ENCODE measurements at regions not wholly inside any gene's neighbourhood (a gene's known extent, or its start where the extent isn't known, plus 50 kb on each side); places are given as distances from the start of the nearest gene placed in this dataset.

DNA sequence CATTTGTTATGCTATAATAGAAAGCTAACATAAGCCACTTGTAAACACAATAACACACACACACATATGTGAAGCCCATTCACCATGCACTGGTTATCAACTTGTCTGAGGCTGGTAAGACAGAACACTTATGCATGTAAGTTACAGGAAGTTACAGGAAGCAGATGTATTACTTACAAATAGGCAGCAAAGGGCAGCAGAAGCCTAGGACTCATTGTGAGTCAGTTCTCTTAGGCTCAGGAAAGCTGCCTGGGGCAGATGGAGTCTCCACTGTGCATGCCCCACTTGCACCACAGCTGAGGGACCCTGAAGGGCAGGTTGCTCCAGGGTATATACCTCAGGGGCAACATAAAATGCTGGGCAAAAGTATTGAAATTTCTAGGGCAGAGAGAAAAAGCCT, 748.8 kb upstream of the CCDC54 start:
- no peak for DNase-seq

DNA sequence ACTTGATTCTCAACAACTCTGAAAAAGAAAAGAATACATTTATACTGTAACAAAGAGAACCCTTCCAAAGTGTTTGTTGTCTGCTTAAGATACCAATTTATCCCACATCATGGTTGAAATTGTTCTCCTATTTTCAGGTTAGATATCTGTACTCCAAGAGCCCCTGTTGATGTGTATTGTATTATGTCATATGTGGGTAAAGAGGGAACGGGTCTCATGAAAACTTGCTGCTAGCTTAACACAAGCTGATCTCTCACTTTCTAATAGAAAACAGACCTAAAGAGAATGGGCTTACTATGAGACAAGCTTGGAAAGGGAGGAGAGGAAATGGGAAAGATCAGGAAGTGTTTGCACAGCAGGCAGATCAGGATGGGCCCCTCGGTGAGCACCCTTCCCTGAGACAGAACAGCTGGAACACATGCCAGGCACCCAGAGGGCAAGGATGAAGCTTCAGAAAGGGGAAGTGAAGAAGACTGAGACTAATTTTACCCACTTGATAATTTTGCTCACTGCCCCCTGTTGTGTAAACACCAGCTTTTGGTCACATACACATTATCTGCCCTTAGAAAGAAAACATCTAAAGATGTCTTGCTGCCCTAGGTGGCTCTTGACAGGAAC, 747.9 kb upstream of the CCDC54 start:
- DNase-seq = no peak

DNA sequence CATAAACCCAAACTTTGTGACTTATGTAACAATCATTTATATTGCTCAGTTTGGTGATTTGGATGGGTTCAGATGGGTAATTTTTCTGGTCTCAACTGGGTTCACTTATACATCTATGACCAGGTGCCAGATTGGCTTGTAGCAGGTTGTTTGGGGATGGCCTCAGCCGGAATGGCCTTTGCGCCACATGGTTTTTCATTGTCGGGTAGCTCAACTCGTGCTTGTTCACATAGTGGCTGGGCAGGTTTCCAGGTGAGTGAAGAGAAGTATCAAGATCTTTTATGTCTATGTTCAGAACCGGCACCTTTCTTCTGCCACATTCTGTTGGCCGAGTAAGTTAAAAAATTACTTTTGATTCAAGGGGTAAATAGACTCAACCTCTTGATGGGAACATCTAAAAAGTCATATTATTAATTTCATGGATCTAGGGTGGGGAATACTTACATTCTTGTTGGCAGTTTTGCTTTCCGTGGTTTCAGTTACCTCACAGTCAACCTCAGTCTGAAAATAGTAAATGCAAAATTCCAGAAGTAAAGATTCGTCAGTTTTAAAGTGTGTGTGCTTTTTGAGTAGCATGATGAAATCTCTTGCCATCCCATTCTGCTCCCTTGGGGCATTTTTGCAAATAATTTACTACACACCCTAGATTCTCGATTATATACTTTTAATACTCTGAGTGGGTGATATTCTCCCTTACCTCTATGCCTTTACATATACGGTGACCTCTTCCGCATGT, 745.7 kb upstream of the CCDC54 start:
- no peak for DNase-seq

DNA sequence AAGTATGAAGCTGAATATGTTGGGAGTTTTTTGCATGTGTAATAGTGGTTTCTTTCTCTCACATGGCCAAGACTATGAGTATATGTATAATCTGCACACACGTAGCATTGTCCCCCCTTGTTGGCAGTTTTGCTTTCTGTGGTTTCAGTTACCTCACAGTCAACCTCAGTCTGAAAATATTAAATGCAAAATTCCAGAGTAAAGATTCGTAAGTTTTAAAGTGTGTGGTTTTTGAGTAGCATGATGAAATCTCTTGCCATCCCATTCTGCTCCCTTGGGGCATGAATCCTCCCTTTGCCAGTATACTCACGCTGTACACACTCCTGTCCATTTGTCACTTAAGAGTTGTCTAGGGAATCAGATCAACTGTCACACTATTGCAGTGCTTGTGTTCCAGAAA, 742.0 kb upstream of the CCDC54 start:
- no peak for DNase-seq

DNA sequence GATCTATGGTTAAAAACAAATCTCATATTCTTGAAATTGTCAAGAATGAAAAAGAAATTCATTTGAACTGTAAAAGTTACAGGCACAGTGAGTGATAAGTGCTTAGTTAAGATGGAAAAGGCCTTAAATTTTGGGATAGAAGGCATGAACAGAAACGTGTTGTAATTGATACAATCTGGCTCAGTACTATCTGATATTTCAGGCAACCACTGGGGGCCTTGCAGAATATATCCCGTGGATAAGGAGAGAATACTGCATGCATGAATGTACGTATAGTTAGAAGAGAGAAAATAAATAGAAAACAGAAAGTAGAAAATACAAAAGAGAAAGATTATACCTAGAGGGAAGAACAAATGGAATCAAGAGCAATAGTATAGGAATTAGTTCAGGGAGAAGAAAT, 741.4 kb upstream of the CCDC54 start:
- no peak for DNase-seq

DNA sequence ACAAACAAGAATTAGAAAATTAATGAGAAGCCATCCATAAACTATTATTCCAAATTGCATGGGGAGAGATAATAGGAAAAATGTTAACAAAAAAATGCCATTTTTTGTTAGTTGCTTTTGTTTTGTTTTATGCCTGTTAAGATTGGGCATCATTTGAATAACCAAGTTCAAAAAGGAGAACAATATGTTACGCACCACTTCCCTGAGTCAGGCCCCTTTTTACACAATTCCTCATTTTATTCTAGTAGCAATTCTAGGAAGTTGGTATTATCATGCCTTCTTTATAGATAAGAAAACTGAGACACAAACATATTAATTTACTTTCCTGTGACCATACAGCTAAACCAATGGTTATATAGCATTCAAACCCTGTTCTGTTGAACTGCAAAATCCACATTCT, 736.9 kb upstream of the CCDC54 start:
- DNase-seq = no peak

DNA sequence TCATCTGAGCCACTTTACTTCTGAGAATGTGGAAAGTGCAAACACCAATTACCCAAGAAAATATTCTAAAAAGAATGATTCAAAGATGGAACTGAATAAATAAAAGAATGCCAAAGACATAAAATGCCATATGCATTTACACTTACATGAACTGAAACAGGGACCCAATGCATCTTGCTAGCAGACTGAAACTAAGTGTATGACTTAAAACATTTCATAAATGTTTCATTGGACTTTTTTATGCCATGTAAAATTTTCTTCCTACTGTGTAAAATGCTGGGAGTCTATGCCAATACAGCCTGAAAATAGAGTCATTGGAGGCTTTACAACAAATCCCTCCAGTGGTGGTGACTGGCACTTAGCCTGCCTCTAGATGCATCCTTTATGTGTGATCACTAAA, 735.1 kb upstream of the CCDC54 start:
- DNase-seq = no peak

DNA sequence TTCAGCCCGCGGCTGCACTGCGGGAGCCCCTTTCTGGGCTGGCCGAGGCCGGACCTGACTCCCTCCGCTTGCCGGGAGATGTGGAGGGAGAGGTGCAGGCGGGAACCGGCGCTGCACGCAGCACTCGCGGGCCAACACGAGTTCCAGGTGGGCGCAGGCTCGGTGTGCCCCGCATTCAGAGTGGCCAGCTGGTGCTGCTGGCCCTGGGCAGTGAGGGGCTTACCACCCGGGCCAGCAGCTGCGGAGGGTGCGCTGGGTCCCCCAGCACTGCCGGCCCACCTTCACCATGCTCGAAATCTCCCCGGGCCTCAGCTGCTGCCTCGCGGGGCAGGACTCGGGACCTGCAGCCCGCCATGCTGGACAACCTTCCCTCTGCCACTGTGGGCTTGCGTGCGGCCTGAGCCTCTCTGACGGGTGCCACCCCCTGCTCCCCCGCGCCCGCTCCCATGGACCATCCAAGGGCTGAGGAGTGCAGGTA, 733.5 kb upstream of the CCDC54 start:
- no peak for DNase-seq

DNA sequence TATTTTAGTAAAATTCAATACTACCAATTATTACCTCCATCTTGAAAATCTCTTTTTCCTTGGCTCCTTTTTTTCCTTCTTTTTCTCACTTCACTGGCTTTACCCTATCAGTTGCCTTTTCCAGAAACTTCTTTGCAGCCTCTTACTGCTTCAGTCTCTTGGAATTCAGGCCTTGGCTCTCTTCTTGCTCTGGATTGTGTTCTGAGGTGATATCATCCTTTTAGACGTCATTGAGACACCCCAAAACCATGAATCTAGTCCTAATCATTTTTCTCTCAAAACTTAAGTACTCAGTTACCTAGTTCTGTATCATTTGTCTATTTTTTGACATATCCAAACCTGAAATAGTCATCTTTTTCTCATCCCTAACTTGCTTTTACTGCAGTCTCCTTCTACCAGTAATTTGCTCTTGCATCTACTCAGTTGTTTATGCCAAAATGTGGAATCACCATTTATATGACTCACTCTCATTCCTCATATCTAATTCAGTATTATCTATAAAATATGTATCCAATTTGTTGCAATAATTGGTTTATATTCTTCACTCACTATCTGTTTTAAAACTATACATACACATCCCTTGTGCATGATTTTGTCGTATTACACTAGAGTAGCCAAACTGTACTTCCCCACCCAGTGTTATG, 703.2 kb upstream of the CCDC54 start:
- no peak for DNase-seq

DNA sequence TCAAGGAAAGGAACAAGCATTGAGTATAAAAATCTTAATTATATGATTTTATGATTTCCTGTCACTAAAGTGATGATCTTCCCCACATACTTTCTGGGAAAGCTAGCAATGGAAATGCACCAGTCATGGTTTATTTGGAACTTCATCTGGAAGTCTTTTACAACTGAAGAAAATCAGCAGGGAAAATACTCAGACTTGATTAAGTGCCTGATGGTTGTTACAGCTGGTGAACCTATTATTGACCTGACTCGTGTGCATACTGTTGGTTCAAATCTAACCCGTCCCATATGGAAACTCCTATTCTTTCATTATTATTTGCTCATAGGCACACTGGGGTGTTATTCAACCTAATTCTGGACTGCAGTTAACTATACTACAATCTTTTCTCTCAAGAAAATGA, 701.8 kb upstream of the CCDC54 start:
- DNase-seq = no peak

DNA sequence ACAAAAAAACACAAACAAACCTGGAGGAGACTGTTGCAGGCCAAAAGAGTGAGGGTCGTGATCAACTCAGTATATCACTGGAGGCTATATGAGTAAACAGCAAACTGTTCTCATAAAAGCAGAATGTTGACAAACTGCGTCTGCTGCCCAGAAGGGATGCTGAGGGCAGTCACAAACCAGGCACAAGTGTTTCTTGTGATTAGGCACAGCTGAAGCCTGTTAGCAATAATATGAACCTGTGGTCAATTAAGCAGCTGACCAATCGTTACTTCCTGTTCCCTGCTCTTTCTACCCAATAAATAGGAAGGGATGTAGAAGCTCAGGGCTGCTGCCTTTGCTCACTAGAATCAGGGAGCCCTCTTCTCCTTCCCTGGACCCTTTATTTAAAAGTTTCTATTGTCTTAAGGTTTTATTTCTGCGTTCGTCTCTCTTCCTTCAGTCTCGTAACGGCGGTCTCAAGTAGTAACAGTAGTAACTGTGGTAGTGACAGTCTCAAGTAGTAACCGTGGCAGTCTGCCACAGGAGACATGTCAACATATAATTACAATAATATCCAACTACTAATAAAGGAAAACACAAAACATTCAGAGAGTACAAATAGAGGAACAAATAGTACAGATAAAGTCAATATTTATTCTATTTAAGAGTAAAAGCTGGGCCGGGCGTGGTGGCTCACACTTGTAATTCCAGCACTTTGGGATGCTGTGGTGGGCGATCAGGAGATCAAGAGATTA, 698.4 kb upstream of the CCDC54 start:
- no peak for DNase-seq

DNA sequence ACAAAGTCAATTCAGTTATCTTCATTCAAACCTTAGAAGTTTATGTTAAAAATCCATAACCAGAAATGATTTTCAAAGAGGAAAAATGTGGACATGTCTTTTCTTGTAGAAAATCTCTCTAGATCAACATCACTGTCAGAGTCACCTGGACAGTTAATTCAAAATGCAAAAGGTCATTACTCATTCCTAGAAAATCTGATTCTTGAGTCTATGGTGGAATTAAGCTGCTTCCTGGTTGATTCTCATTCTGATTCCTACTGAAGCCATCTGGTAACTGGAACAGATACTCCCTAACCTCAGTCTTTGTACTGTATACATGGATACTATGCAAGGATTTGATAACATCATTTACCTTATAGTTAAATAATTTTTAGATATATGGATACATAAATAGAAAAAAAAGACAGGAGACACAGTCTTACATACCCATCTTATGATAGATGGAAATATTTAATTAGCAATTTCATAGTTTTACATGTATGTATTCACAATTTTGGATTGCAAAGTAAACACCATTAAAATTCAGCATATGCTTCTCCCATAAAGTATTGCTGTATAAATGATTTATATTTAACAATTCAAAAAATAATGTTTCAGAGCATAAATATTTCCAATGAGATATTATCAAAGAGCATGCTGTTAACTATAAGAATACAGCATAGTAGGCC, 693.2 kb upstream of the CCDC54 start:
- DNase-seq = no peak

DNA sequence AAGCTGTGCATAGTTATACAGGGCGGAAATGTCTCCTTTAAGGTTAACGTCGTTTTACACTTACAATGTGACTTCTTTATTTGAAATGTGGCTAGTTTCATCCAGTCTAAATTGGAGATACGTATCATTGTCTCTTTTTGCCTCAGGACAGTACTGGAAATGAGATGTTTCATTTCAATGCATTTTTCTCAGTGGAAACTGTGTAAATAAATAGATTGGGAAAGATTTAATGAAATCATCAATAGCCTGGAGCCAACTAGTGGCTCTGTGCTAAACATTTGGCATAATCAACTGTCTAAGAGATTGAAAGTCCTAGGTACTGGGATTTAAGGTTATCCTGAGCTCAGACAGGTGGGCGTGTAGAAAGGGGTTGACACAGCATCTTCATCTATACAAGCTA, 691.5 kb upstream of the CCDC54 start:
- DNase-seq = no peak

DNA sequence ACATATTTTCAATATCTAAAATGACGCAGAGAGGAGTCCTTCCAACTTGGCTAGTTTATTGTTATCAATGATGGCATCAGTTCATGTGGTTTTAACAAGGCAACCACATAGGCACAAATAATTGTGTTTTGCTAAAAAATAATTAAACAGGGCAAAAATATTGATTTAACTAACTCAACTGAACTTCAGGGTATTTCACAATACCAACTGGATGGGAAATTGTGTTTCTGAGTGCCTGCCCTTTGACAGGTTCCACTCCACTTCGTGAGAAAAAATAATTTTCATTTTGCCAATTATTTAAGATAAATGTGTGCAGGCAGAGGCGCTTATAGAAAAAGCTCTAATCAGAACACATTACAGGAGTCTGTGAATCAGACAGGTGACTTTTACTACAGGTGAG, 689.3 kb upstream of the CCDC54 start:
- DNase-seq = no peak

DNA sequence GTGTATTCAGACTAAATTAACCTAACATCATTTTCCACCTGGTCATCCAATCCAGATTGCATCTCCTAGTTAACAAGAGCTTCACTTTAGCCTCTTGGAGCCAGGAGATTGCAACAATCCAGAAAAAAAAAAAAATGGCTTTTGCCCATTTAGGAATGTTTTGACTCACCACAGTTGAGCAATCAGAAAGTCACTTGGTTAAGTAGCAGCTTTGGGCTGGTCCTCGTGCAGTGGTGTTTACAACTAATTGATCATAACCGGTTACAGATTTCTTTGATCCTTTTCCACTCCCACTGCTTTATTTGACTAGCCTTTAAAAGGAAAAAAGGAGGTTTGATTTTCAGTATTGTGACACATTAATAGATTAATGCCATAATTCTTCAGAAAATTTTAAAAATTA, 688.8 kb upstream of the CCDC54 start:
- DNase-seq = no peak

DNA sequence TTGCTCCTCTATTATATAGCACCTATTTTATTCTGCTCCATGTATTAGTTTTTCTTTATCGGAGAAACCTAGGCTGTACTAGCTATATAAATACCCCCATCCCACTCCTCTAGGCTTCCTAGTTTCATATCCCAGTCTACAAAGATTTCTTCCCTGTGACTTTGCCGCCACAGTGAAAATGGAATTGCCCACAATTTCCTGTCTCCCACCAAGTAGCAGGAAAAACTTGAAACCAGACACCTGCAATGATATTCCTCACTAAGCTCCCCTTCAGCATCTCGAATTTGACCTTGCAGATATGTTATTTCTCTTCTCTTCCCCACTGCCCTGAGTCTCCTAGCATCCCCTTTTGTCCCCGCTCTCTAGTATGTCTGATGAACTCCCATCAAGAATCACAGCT, 685.8 kb upstream of the CCDC54 start:
- no peak for DNase-seq

DNA sequence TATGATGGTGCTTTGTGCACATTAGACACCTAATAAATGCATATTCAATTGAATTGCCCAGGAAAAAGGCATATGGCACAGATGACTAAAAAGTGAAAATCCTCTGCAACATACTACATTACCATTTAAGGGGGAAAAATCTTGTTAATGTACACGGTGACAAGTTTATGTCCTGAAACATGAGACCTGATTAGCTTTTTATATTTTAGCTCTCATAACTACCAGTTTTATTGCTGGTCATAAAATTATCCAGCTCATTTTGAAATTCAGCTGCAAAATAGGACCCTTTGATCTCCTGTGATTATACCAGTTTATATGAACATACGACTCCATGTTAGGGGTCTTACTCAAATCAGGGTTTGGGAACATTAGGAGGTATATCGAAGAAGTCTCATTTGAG, 684.6 kb upstream of the CCDC54 start:
- DNase-seq = no peak

DNA sequence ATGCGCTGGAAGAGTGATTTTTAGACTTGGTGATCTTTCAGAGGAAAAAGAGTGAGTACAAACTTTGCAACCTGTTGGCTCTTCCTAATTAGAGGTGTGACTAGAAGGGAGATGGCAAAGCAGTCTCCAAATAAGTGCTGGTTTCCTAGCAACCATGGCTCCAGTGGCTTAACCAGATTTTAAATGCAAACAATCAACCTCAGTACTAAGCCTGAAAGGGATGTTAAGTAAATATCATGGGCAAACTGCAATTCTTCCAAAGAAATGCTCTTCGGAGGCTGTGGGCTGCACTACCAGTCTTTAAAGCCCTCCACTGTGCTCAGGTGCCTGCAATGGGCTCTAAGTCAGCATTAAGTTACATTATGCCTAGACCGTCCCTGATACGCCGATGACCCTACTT, 678.1 kb upstream of the CCDC54 start:
- DNase-seq = no peak

DNA sequence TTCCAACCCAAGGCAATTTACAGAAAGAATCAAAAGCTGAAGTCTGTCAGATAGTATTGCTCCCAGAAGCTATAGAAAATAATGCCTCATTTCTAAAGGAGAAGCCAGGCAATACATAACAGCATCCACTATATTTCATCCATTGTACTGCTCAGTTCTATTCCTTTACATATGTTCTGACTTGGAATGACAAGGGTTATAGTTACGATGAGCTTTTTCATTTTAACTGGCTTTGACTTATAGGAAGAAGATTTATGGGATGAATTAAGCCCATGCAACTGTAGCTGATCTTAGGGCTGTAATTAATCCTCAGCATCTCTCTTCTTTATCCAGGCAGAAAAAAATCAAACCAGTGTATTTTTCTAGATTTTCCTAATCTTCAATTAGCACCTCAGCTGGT, 676.3 kb upstream of the CCDC54 start:
- no peak for DNase-seq

DNA sequence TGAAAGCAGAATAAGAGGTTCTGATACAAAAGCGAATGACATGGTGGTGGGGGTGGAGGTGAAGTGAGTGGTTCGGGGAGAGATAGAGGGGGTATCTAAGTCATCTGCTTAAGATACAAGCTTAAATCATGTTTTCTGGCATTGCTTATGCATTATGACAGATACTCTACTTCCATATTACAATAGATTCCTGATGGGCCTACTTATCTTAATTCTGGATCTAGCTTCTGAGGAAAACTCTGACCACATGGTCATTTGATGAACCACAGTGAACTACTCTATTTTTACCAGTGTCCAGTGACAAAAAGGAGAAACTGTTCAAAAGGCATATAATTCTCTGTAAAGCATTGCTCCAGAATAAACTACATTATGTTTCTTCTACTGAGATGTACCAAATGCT, 673.7 kb upstream of the CCDC54 start:
- no peak for DNase-seq

DNA sequence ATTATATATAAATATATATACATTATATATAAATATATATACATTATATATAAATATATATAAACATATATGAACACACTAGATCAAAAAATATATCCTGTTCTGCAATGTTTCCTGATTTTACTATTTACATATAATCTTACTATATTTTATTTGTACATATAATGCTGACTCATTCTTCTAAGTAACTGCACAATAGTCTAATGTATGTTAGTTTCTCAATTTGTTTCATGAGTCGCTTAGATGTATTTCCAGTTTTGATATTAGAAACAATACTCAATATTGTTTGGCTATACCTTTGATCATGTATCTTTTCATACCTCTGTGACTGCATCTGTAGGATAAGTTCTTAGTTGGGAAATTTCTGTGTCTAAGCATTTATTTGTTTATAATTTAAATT, 669.9 kb upstream of the CCDC54 start:
- DNase-seq = no peak

DNA sequence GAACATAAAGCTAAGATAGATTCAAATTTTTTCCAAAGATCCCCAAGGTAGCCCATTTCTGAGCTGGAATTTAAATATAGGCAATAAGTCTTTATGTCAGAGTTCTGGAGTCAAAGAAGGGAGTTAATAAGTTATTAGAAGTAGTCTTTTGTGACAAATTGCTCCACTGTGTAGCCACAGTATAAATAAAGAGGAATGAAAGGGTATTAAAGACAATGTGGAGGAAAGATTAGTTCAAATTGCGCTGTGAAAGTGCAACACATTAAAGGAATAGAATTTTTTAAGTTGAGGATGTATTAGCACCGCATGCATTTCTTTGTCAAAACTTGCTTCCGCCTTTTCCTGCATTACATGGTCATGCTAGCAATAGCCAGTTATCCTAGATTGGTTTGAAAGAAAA, 666.6 kb upstream of the CCDC54 start:
- no peak for DNase-seq

DNA sequence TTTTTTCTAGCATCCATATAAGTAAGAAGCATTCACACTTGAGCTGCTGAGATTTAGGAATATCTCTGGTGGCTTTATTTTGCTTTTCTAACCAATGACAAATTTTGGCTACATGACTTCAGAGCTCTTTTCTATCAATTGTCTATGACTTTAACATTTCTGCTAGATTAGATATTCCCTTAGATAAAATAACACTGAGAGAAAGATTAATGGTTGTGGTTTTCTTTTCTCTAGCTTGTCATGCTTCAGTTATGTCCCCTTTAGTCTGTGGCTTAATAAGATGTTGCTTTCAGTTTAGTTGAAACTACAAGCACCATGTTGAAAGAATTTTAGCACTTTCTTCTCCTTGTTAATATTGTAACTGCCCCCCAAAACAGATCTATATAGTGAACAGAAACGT, 665.6 kb upstream of the CCDC54 start:
- no peak for DNase-seq

Data from skin of body (tissue), 1 donor.